Non-pigmented ciliary epithelial cell (primary cell): ENCODE measurements at regions not wholly inside any gene's neighbourhood (a gene's known extent, or its start where the extent isn't known, plus 50 kb on each side); places are given as distances from the start of the nearest gene placed in this dataset.
A peak's percentile ranks its signal among the peaks of the same experiment; 100 is the strongest.
"Not testable (repeated sequence)": the region's sequence is repeated elsewhere in the genome, so short reads cannot be mapped to it uniquely, and the experiment has no call there.

ENCODE experiments used
- DNase-seq: peaks from one replicate; pipeline ENCODE4 v3.0.0-alpha.2; 2010; ENCODE audit warnings: low read depth

DNA sequence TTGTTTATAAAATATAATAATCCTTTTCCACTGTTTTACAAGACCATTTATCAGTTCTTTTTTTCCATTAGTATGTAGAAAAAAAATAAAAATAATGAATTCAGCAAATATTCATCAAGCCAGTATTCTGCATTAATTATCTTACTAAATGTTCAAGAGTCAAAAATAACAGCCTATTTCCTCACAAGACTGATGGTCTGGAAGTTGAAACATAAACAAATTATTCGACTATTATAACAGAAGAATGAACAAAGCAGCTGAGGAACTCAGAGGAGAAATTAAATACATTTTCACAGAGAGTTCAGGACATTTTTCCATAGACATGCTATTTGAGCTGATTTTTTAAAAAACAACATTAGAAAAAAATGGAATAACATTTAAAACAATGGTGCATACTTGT, 2594.8 kb downstream of the ARAP2 start:
- DNase-seq: no peak

DNA sequence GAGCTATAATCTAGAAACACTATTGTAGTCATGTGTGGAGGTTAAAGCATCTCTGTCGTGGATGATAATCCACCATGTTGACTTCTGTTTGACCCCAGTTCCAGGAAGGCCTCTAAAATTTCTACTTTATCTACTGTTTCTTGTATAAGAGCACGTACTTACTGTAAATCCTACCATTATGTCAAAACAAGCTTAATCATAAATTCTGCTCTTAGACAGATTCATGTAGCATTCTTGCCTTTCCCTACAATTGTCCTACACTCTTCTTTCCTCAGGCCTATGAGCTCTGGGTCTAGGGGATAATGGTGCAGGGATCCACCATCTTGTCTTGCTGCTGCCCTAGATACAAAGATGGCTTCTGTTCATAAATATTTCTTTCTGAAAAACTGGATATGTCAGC, 2594.3 kb downstream of the ARAP2 start:
- DNase-seq: no peak

DNA sequence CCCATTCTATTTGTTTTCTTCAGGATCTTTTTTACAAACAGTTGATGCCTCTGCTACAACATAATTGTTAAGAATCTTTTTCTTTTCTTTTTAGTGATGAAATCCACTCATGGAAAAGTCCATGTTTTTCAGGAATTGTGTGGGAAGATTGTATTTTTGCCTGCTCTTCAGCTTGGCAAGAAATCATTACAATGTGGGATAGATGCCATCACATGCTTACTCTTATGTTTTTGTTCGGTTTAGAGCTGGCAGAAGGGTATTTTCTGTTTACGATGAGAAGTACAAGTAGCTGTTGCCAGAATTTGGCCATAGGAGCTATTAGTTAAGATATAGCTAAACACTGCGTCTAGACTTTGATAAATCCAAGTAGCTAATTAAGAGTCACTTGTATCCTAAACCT, 2585.3 kb downstream of the ARAP2 start:
- DNase-seq: no peak

DNA sequence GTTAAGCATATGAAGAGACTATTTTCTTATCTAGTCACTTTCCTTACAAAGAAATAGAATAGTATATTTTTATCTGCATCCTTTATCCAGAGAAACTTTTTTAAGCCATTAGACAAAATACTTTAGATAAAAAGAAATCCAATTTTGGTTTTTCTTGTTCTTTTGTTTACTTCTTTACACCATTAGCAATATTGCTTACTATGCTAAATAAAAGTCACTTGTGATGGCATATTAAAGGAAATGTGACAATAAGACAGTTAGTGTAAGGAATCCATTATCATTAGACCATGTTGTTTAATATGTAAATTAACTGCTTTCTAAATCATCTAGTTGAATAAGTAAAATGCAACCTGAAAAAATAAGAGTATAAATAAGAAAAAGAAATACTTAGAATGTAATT, 2582.7 kb downstream of the ARAP2 start:
- no peak for DNase-seq

DNA sequence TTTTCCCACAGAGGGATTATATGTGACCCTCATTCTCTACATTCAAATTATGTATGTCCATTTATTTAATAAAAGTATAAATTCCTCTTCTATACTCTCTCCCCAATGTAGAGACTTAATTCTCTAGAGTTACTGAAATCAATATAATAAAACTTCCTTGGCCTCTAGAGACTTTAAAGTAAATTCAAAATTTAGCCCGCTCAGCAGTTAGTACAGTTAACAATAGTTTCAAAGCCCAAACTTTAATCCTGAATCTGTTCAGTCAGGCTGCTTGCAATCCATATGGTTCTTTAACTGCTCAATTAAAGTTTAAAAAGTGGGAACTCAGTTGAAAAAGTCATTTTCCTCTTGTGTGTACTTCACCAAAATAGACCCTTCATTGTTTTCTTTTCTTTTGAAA, 2558.4 kb downstream of the ARAP2 start:
- DNase-seq: no peak

DNA sequence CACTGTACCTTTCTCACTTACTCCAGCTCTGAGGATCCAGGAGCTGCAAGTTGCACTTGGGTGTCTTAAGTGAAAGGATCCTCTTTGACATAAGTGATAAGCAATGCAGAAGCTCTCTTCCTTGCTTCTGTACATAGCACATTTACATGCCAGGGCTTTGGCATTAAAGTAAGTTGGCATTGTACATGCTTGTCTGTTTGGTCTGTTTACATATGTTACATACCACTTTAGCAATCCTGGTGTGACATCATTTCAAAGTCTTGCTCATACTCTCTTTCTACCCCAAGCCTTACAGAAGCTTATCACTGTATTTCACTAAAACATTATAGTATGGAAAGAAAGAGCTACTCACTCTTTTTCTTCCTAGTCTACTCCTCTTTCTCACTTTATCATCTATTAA, 2548.3 kb downstream of the ARAP2 start:
- no peak for DNase-seq

DNA sequence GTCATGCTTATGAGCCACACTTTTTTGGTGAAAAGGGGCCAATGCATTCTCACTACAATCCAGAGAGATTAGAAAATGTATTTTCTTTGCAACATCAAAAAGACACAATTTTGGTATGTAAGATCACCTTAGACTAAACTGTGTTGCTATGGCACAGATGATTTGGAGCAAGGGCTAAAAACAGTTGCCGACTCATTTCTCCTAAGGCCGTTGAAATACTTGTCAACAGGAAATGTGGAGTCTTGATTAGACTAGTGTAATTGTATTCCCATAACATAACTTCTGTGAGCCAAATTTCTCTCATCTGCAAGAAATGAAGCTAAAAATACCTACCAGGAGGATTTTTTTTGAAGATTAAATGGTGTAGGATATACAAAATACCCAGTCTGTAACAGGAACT, 2547.7 kb downstream of the ARAP2 start:
- DNase-seq: no peak

DNA sequence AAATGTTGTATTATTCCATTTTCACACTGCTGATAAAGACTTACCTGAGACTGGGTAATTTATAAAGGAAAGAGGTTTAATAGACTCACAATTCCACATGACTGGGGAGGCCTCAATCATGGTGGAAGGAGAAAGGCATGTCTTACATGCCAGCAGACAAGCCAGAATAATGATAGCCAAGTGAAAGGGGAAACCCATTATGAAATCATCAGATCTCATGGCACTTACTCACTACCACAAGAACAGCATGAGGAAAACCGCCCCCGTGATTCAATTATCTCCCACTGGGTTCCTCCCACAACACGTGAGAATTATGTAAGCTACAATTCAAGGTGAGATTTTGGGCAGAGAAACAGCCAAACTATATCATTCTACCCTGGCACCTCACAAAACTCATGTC, 2535.1 kb downstream of the ARAP2 start:
- DNase-seq: peak; percentile 81

DNA sequence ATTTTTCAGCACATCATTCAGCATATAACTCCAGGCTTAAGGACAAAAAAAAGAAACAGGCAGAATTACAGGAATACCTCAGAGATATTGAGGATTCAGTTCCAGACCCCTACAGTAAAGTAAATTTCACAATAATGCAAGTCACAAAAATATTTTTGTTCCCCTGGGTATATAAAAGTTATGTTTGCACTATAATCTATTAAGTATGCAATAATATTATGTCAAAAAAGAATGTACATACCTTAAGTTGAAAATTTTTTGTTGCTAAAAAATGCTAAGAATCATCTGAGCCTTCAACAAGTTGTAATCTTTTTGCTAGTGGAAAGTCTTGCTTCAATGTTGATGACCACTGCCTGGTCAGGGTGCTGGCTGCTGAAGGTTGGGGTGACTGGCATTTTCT, 2532.5 kb downstream of the ARAP2 start:
- DNase-seq: no peak

DNA sequence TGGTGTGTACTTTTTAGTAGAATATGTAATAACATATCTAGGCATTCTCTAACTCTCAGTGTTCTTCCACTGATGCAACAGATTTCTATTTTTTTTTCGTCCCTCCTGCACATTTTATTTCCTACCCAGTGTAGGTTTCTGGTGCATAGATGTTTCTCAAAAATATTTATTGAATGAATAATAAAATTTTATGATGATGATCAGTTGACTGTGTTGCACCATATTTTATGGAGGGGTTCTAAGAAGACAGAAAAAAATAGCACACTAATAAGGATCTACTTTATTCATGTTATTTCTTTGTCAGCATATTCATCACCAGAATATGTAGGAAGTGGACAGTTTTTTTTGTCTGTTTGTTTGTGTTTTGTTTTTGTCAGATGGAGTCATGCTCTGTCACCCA, 2529.3 kb downstream of the ARAP2 start:
- no peak for DNase-seq

DNA sequence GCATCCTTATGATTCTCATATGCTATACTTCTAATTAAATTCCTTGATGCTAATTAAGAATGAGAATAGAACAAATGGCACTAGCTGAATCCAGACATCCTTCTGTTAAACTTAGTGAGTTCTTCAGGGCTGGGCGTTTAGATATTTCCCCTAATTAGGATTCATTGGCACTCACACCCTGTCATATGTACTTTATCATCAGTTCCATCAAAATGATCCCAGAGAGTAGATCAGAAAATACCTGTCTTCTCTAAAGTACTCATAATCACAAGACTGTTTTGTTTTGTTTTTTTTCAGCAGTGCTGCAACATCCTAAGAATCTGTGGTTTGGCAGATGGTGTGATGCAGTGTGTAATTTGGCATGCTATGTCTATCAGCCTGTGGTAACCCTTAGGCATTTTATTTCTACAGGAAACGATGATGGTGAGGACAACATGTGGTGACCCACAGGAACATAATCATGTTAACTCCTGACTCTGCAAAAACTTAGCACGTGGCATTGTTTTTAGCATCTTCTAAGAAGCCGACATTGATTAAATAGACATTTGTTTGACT, 2528.4 kb downstream of the ARAP2 start:
- DNase-seq: peak; percentile 89

DNA sequence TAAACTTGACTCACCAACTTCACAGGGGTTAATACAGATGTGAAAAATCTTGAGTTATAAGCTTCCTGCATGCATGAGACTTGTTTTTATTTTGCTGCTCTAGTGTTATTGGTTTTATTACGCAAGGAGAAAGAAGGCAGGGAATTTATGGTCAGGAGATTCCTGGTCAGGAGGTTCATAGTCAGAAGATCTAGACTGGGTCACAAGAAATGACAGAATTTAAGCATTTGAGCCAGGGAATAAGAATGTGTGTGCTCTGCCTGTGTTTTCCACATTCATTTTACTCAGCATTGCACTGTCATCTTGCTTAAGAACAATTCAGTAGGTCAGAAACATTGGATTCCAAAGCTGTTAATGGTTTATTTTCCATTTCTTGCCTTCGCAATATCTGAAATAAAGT, 2522.1 kb downstream of the ARAP2 start:
- peak; percentile 42 for DNase-seq

DNA sequence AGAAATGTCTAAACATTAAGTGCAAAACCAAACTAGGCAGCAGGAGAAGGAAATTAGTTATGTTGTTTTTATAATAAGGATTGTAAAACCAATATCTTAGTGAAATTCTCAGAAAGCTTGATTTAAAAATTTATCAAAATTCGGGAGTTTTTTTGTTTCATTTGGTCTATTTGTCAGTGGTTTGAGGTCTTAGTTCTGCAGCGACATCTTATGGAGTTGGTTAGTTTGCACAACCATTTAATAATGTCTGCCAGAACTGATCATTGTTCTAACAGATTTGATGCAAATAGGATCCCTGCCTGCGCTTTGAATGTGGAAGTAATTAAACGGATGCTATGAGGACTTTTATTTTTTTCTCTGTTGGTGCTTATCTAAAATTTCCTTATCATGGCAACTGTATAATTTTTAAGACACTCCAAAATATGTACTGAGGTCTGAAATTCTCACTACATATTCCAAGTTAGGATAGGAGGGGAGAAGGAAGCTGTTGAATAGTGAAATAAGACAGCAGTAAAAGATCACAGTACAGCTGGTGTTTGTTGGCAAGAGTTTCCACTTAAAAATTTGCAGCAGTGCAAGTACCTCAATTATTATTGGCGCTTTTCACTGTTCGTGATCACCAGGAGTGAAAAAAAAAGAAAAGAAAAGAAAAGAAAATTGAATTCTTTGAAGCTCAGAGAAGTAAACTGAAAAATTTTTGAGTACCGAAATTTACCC, 2521.4 kb downstream of the ARAP2 start:
- DNase-seq: no peak

DNA sequence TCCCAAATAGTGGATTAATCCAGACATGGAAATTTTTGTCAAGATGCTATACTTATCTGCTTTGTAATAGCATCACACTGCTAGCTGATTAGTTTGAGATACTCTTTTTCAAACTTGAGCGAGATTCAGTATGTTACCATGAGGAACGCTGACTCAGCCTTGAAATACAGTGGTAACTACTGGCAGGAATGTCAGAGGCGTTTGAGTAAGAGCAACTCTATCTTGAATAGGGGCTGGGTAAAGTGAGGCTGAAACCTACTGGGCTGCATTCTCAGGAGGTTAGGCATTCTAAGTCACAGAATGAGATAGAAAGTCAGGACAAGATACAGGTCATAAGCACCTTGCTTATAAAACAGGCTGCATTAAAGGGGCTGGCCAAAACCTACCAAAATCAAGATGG, 2519.6 kb downstream of the ARAP2 start:
- no peak for DNase-seq

DNA sequence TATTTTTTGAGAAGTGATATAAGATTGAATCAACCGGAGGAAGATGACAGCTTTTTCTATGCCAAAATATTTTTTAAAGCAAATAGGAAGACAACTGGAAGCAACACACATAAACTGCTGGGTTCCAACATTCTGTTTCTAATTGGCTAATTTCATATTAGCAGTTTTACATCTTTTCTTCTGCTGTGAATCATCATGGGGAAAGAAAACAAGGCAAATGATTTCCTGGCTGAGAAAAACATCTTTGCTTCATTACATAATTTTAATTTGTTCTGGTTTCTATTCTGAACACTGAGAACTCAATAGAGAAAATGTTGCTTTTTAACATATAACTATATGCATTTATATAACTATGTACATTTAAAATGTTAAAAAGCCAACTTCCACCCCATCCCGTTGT, 2518.5 kb downstream of the ARAP2 start:
- DNase-seq: no peak

DNA sequence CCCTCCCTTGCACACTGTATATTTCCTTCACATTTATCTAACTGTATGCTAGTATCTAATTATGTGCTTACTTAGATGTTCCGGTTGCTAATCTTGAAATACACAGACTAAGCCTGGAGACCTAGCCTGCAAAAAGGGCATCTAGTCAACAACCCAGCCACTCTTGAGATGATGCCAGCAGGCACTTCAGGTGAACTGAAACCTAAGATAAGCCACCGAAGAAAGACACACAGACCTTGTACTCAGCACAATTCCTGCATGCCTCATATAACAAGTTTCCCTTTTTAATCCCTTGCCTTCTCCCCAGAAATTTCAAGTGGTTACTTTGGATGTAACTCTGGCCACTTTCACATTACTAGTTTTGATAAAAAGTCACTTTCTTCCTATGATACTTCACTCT, 2506.6 kb downstream of the ARAP2 start:
- no peak for DNase-seq

DNA sequence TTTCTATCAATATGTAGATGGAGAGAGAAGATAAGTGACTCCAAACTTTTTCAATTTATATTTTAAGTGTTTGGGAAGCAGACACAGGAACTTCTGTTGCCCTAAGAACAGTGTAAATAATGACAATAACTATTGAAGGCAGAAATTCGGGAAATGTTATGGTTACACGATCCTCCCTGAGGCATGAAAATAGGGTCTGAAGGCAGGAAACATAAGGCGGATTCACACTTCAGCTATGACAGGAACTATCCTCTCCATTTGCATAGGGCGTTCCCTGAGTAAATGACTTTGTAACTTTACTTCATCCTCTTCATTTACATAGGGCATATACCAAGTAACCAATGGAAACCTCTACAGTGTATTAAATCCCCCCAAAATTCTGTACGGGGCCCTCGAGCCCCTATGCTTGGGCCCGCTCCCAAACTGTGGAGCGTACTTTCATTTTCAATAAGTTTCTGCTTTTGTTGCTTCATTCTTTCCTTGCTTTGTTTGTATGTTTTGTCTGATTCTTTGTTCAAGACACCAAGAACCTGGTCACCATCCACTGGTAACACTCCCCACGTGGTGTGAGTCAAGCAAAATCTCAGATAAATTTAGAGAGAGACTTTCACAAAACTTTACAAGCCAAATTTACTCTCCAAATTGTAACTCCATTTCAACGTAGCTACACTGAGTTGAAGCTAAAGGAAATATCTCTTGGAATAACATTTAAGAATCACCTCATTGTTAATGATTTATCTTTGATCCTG, 2504.3 kb downstream of the ARAP2 start:
- no peak for DNase-seq

DNA sequence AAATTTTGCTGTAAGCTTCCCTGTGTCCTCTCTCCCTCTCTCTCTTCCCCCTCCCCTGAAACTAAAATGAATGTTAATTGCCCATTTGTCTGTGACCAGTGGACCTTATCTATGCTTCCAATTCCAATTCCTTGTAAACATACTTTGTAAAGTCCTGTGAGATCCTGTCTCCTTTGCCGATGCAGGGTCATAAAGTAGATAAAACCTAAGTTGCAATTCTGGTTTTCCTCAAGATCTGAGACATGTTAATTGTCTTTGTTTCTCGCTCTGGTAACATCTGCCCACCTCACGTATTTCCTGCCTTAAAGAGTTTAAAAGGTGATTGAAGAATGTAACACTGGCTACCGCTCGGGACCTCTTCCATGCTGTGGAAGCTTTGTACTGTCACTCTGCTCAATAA, 2503.4 kb downstream of the ARAP2 start:
- DNase-seq: not testable (repeated sequence)

DNA sequence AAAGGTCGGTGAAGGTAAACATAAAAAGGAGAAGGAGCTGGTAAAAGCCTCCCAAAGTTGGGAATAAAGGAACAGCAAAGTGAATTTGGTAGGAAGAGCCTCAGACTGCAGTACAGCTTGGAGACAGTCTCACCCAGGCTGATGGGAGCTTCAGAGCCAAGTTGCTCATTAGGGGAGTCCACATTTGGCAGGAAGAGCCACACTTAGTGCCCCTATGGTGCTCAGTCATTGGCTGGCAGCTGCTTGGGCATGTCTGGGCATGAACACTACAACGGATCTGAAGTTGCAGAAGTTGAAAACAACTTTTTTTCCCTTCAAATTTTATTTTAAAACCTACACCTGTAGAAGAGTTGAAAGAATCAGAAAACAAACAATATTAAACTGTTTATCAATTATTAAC, 2497.3 kb downstream of the ARAP2 start:
- no peak for DNase-seq

DNA sequence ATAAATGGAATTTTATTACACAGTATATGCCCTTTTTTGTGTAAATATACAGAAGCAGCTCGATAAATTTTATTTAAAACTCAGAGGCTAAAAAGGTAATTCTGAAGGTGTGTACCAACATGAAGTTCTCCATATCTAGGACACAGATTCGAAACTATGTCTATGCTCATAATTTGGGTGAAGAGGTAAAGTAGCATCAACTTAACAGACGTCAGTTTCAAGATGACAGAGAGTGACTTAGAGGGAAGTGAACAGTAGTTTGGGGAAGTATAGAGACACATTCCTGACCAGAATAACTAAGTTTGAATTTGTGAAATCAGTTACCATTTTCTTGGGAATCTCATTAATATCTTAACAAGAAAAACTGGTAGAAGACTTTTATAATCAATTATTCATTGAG, 2493.3 kb downstream of the ARAP2 start:
- no peak for DNase-seq

DNA sequence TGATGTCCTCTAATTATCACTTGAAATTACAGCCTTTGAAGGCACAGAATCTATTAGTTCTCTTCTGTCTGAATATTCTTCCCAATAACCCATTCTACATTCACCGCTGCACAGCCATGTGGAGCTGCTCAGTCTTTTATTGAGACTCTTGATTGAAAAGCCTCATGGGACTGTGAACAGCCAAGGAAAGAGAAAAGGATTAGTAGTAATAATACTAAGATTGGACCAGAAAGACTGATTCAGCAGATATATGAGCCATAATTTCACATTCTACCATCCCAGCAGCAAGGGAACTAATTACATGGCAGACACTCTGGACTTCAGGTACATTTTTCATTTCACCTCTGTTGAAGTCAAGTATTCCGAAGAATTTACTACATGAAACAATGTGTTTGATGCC, 2471.7 kb downstream of the ARAP2 start:
- no peak for DNase-seq

DNA sequence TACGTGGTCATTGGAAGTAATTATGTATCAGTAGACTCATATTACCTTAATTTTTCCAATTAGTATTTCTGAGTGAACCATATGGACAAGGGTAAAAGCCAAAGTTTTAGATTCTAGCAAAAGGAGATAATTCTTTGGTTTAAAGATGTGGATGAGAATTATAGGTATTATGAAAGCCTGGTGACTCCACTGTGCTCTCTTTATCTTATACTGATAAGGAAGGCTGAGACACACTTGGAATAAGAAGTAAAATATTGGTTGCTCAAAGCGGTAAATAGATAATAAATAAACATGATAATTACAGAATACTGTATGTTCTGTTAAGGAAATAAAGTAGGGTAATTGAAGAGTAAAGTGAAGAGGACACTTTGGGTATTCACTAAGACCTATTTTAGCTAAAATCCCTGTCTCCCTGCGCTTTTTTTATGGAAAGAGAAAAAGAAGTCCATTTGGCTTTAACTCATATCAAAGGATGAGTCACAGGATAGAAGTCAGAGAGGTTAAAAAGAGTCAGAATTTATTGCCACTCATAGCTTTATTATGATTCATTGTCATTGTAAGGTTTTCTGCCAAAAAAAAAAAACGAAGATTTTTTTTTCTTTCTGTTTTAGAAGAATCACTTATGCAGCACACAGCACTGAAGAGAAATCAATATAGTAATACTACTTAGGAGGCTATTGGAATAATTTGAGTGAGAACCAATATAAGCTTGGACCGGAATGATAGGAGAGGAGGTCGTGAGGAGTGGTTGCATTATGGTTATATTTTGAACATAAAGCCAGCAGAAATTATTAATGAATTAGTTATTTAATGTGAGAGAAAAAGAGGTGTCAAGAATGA, 2463.1 kb downstream of the ARAP2 start:
- peak; percentile 31 for DNase-seq

DNA sequence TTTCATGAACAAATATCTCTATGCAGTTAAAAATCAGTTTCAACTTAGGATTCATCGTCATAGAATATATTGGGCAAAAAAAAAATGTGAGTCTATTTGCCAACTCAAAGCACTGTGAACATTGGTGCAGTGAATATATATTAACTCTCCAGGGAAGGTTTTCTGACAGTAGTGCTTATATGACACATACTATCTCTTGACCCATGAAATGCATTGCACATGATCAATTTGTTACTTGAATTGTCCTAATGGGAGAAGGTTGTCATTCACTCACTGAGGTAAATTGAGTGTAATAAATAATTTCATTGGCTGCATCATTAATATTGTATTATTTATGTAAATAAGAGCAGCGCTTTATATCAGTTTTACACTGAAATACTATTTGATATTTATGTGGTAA, 2458.5 kb downstream of the ARAP2 start:
- no peak for DNase-seq
